ENCODE measurements at regions not wholly inside any gene's neighbourhood (a gene's known extent, or its start where the extent isn't known, plus 50 kb on each side); places are given as distances from the start of the nearest gene placed in this dataset.

DNA sequence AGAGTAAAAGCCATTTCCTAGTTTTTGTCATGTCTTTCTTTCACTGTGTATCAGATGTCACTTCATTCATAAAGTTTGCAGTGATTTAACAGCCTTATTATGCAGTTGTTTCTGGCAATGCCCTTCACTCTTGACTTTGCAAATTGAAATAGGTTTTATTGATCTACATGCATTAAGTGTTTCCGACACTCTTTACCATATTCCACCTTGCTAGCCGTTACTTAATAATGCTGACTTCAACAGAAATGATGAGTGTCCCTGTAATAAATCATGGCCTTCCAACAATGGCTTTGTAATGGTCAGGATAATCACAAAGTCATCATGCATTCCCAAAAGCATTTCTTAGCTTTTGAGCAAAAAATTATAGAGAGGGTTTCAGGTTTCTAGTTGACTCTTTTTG, 236.8 kb upstream of the FMN2 start:
- Histone ChIP-seq H4K20me1 (ENCODE audit: insufficient read depth, low read depth, low read length) (no peaks in the 10 kb centered on the region), H3K4me1 (ENCODE audit: low read length) (no peaks in the 10 kb centered on the region), H3K9ac (ENCODE audit: low read length) (no peak overlapping the region), H2AFZ (ENCODE audit: low read length) (no peak overlapping the region), H3K27me3 (ENCODE audit: low read length) (no peaks in the 10 kb centered on the region), H3K4me2 (ENCODE audit: low read depth, low read length, poor library complexity, severe bottlenecking) (no peak overlapping the region), H3K27ac (ENCODE audit: low read length) (no peak overlapping the region), H3K79me2 (ENCODE audit: low read length) (no peaks in the 10 kb centered on the region), H3K9me2 (replicated peaks; ENCODE audit: insufficient read depth, low read length) (no peaks in the 10 kb centered on the region), H3K9me3 (ENCODE audit: low read length) (peaks cover 12% of the 10 kb centered on the region; the same call in 1 of the 2 replicates), H3K4me3 (ENCODE audit: low read length) (no peak overlapping the region), H3K36me3 (ENCODE audit: insufficient read depth, low read length) (no peaks in the 10 kb centered on the region)
- no peak for DNase-seq

GRCh38 chr1:239856067-239856466, 235.6 kb upstream of the FMN2 start:
- Histone ChIP-seq H3K4me1 (ENCODE audit: low read length) (no peaks in the 10 kb centered on the region), H3K79me2 (ENCODE audit: low read length) (no peaks in the 10 kb centered on the region), H3K36me3 (ENCODE audit: insufficient read depth, low read length) (no peaks in the 10 kb centered on the region), H3K9me3 (ENCODE audit: low read length) (peaks cover 12% of the 10 kb centered on the region), H3K27ac (ENCODE audit: low read length) (no peak overlapping the region), H4K20me1 (ENCODE audit: insufficient read depth, low read depth, low read length) (no peaks in the 10 kb centered on the region), H3K4me3 (ENCODE audit: low read length) (no peak overlapping the region), H3K9me2 (replicated peaks; ENCODE audit: insufficient read depth, low read length) (no peaks in the 10 kb centered on the region), H2AFZ (ENCODE audit: low read length) (no peak overlapping the region), H3K9ac (ENCODE audit: low read length) (no peak overlapping the region), H3K4me2 (ENCODE audit: low read depth, low read length, poor library complexity, severe bottlenecking) (no peak overlapping the region), H3K27me3 (ENCODE audit: low read length) (no peaks in the 10 kb centered on the region)
- DNase-seq: no peak

DNA sequence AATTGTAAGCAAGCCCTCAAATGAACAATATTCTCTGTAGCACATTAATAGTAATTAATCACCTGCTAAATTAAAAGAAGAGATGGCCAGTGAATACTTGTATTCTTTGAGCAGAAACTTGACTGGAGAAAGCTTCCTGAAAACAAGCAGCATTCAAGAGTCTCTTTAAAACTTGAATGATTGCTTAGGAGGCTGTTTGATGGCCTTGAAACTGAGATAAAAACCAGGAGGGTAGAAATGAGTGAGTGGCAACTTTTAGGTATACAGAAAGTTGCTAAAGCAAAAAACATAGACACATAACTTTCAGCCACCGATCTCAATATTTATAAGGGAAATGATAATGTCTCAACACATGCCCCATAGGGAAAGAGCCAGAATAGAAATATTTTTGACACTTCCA, 234.8 kb upstream of the FMN2 start:
- no peaks in the 10 kb centered on the region for H3K27me3 ChIP-seq (ENCODE audit: low read length)
- DNase-seq: no peak
- no peaks in the 10 kb centered on the region for H3K36me3 ChIP-seq (ENCODE audit: insufficient read depth, low read length)
- H4K20me1 ChIP-seq (ENCODE audit: insufficient read depth, low read depth, low read length): no peaks in the 10 kb centered on the region
- no peak overlapping the region for H3K9ac ChIP-seq (ENCODE audit: low read length)
- no peaks in the 10 kb centered on the region for H3K79me2 ChIP-seq (ENCODE audit: low read length)
- no peak overlapping the region for H3K27ac ChIP-seq (ENCODE audit: low read length)
- H3K4me3 ChIP-seq (ENCODE audit: low read length): no peak overlapping the region
- H3K4me1 ChIP-seq (ENCODE audit: low read length): no peaks in the 10 kb centered on the region
- H3K9me2 ChIP-seq (replicated peaks; ENCODE audit: insufficient read depth, low read length): no peaks in the 10 kb centered on the region
- peaks cover 16% of the 10 kb centered on the region for H3K9me3 ChIP-seq (ENCODE audit: low read length)
- no peak overlapping the region for H2AFZ ChIP-seq (ENCODE audit: low read length)
- no peak overlapping the region for H3K4me2 ChIP-seq (ENCODE audit: low read depth, low read length, poor library complexity, severe bottlenecking)

DNA sequence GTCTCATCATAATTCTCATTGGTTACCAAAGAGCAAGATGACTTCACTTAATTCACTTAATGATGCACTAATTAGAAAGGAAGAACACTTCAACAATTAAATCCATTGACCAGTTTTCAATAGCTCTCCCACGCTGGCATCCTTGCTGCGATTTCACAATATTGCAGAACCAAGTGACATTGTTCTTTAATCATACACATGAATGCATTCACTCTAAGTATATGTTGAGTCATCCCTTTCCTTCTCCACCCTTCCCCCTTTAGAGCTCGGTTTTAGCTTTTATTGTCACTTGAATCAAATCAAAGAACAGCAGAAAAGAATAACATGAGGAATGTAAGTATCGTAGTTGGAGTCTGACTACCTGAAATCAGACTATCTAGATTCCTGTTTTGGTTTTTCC, 233.6 kb upstream of the FMN2 start:
- H3K36me3 ChIP-seq (ENCODE audit: insufficient read depth, low read length): no peaks in the 10 kb centered on the region

DNA sequence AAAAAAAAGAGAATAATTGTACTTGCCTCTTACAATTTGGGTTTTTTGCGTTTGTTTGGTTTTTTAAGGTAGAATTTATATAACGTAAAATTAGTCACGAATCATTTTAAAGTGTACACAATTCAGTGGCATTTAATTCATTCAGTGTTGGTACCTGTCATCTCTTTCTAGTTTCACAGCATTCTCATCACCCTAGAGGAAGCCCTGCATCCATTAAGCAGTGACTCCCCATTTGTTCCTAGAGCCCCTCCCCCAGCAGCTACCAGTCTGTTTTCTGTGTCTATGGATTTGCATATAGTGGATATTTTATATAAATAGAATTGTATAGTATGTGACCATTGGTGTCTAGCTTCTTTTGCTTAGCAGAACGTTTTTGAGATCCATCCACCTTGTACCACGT, 233.2 kb upstream of the FMN2 start:
- H3K79me2 ChIP-seq (ENCODE audit: low read length): no peaks in the 10 kb centered on the region
- H3K27me3 ChIP-seq (ENCODE audit: low read length): no peaks in the 10 kb centered on the region
- no peaks in the 10 kb centered on the region for H3K9me2 ChIP-seq (replicated peaks; ENCODE audit: insufficient read depth, low read length)
- H3K9ac ChIP-seq (ENCODE audit: low read length): no peak overlapping the region
- no peak overlapping the region for H2AFZ ChIP-seq (ENCODE audit: low read length)
- no peaks in the 10 kb centered on the region for H4K20me1 ChIP-seq (ENCODE audit: insufficient read depth, low read depth, low read length)
- H3K4me2 ChIP-seq (ENCODE audit: low read depth, low read length, poor library complexity, severe bottlenecking): no peak overlapping the region
- H3K27ac ChIP-seq (ENCODE audit: low read length): no peak overlapping the region
- H3K4me1 ChIP-seq (ENCODE audit: low read length): no peaks in the 10 kb centered on the region
- DNase-seq: no peak
- no peaks in the 10 kb centered on the region for H3K36me3 ChIP-seq (ENCODE audit: insufficient read depth, low read length)
- no peak overlapping the region for H3K4me3 ChIP-seq (ENCODE audit: low read length)
- peaks cover 21% of the 10 kb centered on the region for H3K9me3 ChIP-seq (ENCODE audit: low read length)

More for the DNA sequence above, 233.6 kb upstream of the FMN2 start:
- H3K9me3 ChIP-seq (ENCODE audit: low read length): peaks cover 16% of the 10 kb centered on the region
- no peaks in the 10 kb centered on the region for H3K27me3 ChIP-seq (ENCODE audit: low read length)
- H3K4me1 ChIP-seq (ENCODE audit: low read length): no peaks in the 10 kb centered on the region
- no peaks in the 10 kb centered on the region for H3K9me2 ChIP-seq (replicated peaks; ENCODE audit: insufficient read depth, low read length)
- no peak overlapping the region for H3K27ac ChIP-seq (ENCODE audit: low read length)
- no peak overlapping the region for H3K4me2 ChIP-seq (ENCODE audit: low read depth, low read length, poor library complexity, severe bottlenecking)
- no peak overlapping the region for H3K4me3 ChIP-seq (ENCODE audit: low read length)
- H4K20me1 ChIP-seq (ENCODE audit: insufficient read depth, low read depth, low read length): no peaks in the 10 kb centered on the region
- no peak overlapping the region for H2AFZ ChIP-seq (ENCODE audit: low read length)
- H3K79me2 ChIP-seq (ENCODE audit: low read length): no peaks in the 10 kb centered on the region
- no peak for DNase-seq
- H3K9ac ChIP-seq (ENCODE audit: low read length): no peak overlapping the region

- H3K27me3 ChIP-seq (ENCODE audit: low read length): no peaks in the 10 kb centered on the region
- no peak overlapping the region for H3K9ac ChIP-seq (ENCODE audit: low read length)
- H2AFZ ChIP-seq (ENCODE audit: low read length): no peak overlapping the region
- H3K27ac ChIP-seq (ENCODE audit: low read length): no peak overlapping the region
- H3K9me2 ChIP-seq (replicated peaks; ENCODE audit: insufficient read depth, low read length): no peaks in the 10 kb centered on the region
- no peak for DNase-seq
- H3K36me3 ChIP-seq (ENCODE audit: insufficient read depth, low read length): no peaks in the 10 kb centered on the region
- H4K20me1 ChIP-seq (ENCODE audit: insufficient read depth, low read depth, low read length): no peaks in the 10 kb centered on the region
- H3K9me3 ChIP-seq (ENCODE audit: low read length): peaks cover 15% of the 10 kb centered on the region
- H3K4me3 ChIP-seq (ENCODE audit: low read length): no peak overlapping the region
- H3K4me1 ChIP-seq (ENCODE audit: low read length): no peaks in the 10 kb centered on the region
- H3K79me2 ChIP-seq (ENCODE audit: low read length): no peaks in the 10 kb centered on the region
- no peak overlapping the region for H3K4me2 ChIP-seq (ENCODE audit: low read depth, low read length, poor library complexity, severe bottlenecking)
Measured at GRCh38 chr1:239861985-239862384, 229.7 kb upstream of the FMN2 start.

GRCh38 chr1:239868058-239868832, 223.4 kb upstream of the FMN2 start:
- Histone ChIP-seq H4K20me1 (ENCODE audit: insufficient read depth, low read depth, low read length) (no peaks in the 10 kb centered on the region), H3K9ac (ENCODE audit: low read length) (no peak overlapping the region), H3K27me3 (ENCODE audit: low read length) (no peaks in the 10 kb centered on the region), H3K9me2 (replicated peaks; ENCODE audit: insufficient read depth, low read length) (no peaks in the 10 kb centered on the region), H3K79me2 (ENCODE audit: low read length) (no peaks in the 10 kb centered on the region), H3K27ac (ENCODE audit: low read length) (no peak overlapping the region), H3K36me3 (ENCODE audit: insufficient read depth, low read length) (no peaks in the 10 kb centered on the region), H3K9me3 (ENCODE audit: low read length) (peaks cover 8% of the 10 kb centered on the region), H3K4me2 (ENCODE audit: low read depth, low read length, poor library complexity, severe bottlenecking) (no peak overlapping the region), H2AFZ (ENCODE audit: low read length) (no peak overlapping the region), H3K4me1 (ENCODE audit: low read length) (no peaks in the 10 kb centered on the region), H3K4me3 (ENCODE audit: low read length) (no peak overlapping the region)
- no peak for DNase-seq

DNA sequence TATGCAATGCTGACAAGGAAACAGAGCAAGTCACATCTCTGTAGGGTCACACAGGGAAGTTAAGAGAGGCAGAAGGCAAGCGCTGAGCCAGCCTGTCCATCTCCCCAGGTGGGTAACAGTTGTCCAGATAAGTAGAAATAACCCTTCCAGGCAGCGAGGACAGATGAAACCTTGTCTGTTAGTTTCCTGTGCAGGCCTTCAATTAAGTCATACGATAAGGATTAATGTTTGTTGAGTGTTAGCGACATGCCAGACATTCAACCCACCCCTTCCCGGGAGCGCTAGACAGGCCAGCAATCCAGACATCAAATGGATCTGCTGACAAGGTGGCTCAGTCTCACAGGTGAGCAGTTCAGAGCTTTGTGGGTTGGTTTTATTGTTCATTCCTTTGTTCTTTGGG, 221.5 kb upstream of the FMN2 start:
- Histone ChIP-seq H3K36me3 (ENCODE audit: insufficient read depth, low read length) (no peaks in the 10 kb centered on the region), H3K79me2 (ENCODE audit: low read length) (no peaks in the 10 kb centered on the region), H3K27me3 (ENCODE audit: low read length) (no peaks in the 10 kb centered on the region), H3K9me3 (ENCODE audit: low read length) (no peaks in the 10 kb centered on the region), H4K20me1 (ENCODE audit: insufficient read depth, low read depth, low read length) (no peaks in the 10 kb centered on the region), H3K4me1 (ENCODE audit: low read length) (no peaks in the 10 kb centered on the region), H3K27ac (ENCODE audit: low read length) (no peak overlapping the region), H2AFZ (ENCODE audit: low read length) (no peak overlapping the region), H3K9ac (ENCODE audit: low read length) (no peak overlapping the region), H3K4me3 (ENCODE audit: low read length) (no peak overlapping the region), H3K9me2 (replicated peaks; ENCODE audit: insufficient read depth, low read length) (no peaks in the 10 kb centered on the region), H3K4me2 (ENCODE audit: low read depth, low read length, poor library complexity, severe bottlenecking) (no peak overlapping the region)
- DNase-seq: no peak
